ENCODE measurements at regions not wholly inside any gene's neighbourhood (a gene's known extent, or its start where the extent isn't known, plus 50 kb on each side); places are given as distances from the start of the nearest gene placed in this dataset.

DNA sequence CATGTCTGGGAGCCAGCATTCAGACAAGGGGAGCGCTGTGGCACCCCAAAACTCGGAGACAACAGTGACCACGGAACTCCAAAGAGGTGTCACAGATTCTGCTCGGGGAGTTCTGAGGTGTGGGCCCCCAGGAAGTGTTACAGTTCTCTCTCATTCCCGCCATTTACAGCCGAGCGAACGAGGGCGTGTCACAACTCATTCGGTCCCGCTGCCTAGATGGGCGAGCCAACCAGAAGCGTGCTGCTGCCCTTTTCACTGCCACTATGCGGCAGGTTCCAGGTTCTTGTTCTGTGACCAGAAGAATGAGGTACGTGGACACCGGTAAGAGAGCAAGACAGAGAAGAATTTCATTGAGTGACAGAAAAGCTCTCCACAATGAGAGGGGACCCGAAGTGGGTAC, 1370.6 kb upstream of the AGA start:
- no peak overlapping the region for H2BK5ac ChIP-seq (ENCODE audit: low read depth, low read length, poor library complexity, severe bottlenecking)
- no peaks in the 10 kb centered on the region for H3K36me3 ChIP-seq (ENCODE audit: control insufficient read depth in 1 of 2, insufficient read depth in 2 of 2, low read depth in 1 of 2, low read length in 2 of 2)
- no peak overlapping the region for H2BK15ac ChIP-seq (ENCODE audit: low read depth, poor library complexity, severe bottlenecking)
- no peak for DNase-seq
- H3K4me1 ChIP-seq (ENCODE audit: control insufficient read depth, insufficient read depth, low read depth, low read length): no peaks in the 10 kb centered on the region
- H2AK5ac ChIP-seq (ENCODE audit: low read length, severe bottlenecking): no peak overlapping the region
- no peak overlapping the region for H2AFZ ChIP-seq (ENCODE audit: low read depth, low read length)
- no peak overlapping the region for H4K8ac ChIP-seq (ENCODE audit: low read length)
- H3K14ac ChIP-seq (ENCODE audit: low read length in 2 of 2): no peak overlapping the region
- H3K27me3 ChIP-seq (ENCODE audit: control insufficient read depth in 1 of 2, insufficient read depth in 1 of 2, low read length in 2 of 2): no peaks in the 10 kb centered on the region
- H3K4me2 ChIP-seq (ENCODE audit: low read length, poor library complexity, severe bottlenecking): no peak overlapping the region
- H4K91ac ChIP-seq (ENCODE audit: low read length): no peak overlapping the region
- no peaks in the 10 kb centered on the region for H3K79me1 ChIP-seq (replicated peaks; ENCODE audit: low read length, poor library complexity, severe bottlenecking)
- no peak overlapping the region for H2BK120ac ChIP-seq (ENCODE audit: low read depth, low read length)
- H3K23ac ChIP-seq (ENCODE audit: low read length in 2 of 2): no peak overlapping the region
- H3K4ac ChIP-seq (ENCODE audit: low read depth in 1 of 2, low read length in 2 of 2): no peak overlapping the region
- no peak overlapping the region for H3K4me3 ChIP-seq (ENCODE audit: insufficient read depth in 1 of 2, low read depth in 1 of 2, low read length in 2 of 2)
- no peak overlapping the region for H3K18ac ChIP-seq (ENCODE audit: low read depth in 1 of 2, low read length in 2 of 2)
- H3K9ac ChIP-seq (ENCODE audit: low read length): no peak overlapping the region
- peaks cover 17% of the 10 kb centered on the region for H3K9me3 ChIP-seq (ENCODE audit: control insufficient read depth, low read length)
- WGBS: 96% methylated on average over 17 of the region's 17 CpGs
- no peak overlapping the region for H2BK12ac ChIP-seq (ENCODE audit: low read length in 2 of 2)
- no peak overlapping the region for H3K27ac ChIP-seq (ENCODE audit: low read length, poor library complexity, severe bottlenecking)

- Histone ChIP-seq H2AK5ac (ENCODE audit: low read length, severe bottlenecking) (no peak overlapping the region), H2BK12ac (ENCODE audit: low read length in 2 of 2) (no peak overlapping the region), H2BK5ac (ENCODE audit: low read depth, low read length, poor library complexity, severe bottlenecking) (no peak overlapping the region), H3K9me3 (ENCODE audit: control insufficient read depth, low read length) (peaks cover 11% of the 10 kb centered on the region), H3K4ac (ENCODE audit: low read depth in 1 of 2, low read length in 2 of 2) (no peak overlapping the region), H3K18ac (ENCODE audit: low read depth in 1 of 2, low read length in 2 of 2) (no peak overlapping the region), H3K23ac (ENCODE audit: low read length in 2 of 2) (no peak overlapping the region), H3K4me1 (ENCODE audit: control insufficient read depth, insufficient read depth, low read depth, low read length) (no peaks in the 10 kb centered on the region), H4K91ac (ENCODE audit: low read length) (no peak overlapping the region), H3K9ac (ENCODE audit: low read length) (no peak overlapping the region), H4K8ac (ENCODE audit: low read length) (no peak overlapping the region), H3K27ac (ENCODE audit: low read length, poor library complexity, severe bottlenecking) (no peak overlapping the region), H3K14ac (ENCODE audit: low read length in 2 of 2) (no peak overlapping the region), H3K4me2 (ENCODE audit: low read length, poor library complexity, severe bottlenecking) (no peak overlapping the region), H3K27me3 (ENCODE audit: control insufficient read depth in 1 of 2, insufficient read depth in 1 of 2, low read length in 2 of 2) (no peaks in the 10 kb centered on the region), H2AFZ (ENCODE audit: low read depth, low read length) (no peak overlapping the region), H3K79me1 (replicated peaks; ENCODE audit: low read length, poor library complexity, severe bottlenecking) (no peaks in the 10 kb centered on the region), H3K36me3 (ENCODE audit: control insufficient read depth in 1 of 2, insufficient read depth in 2 of 2, low read depth in 1 of 2, low read length in 2 of 2) (no peaks in the 10 kb centered on the region), H2BK15ac (ENCODE audit: low read depth, poor library complexity, severe bottlenecking) (no peak overlapping the region), H3K4me3 (ENCODE audit: insufficient read depth in 1 of 2, low read depth in 1 of 2, low read length in 2 of 2) (no peak overlapping the region), H2BK120ac (ENCODE audit: low read depth, low read length) (no peak overlapping the region)
- 100% methylated on average over 1 of the region's 2 CpGs for WGBS
- DNase-seq: no peak
Observed at GRCh38 chr4:178814908-178815307, 1372.7 kb upstream of the AGA start.

- Histone ChIP-seq H3K4me3 (ENCODE audit: insufficient read depth in 1 of 2, low read depth in 1 of 2, low read length in 2 of 2) (no peak overlapping the region), H2AFZ (ENCODE audit: low read depth, low read length) (no peak overlapping the region), H2AK5ac (ENCODE audit: low read length, severe bottlenecking) (no peak overlapping the region), H2BK12ac (ENCODE audit: low read length in 2 of 2) (no peak overlapping the region), H2BK5ac (ENCODE audit: low read depth, low read length, poor library complexity, severe bottlenecking) (no peak overlapping the region), H3K14ac (ENCODE audit: low read length in 2 of 2) (no peak overlapping the region), H4K8ac (ENCODE audit: low read length) (no peak overlapping the region), H3K27me3 (ENCODE audit: control insufficient read depth in 1 of 2, insufficient read depth in 1 of 2, low read length in 2 of 2) (no peaks in the 10 kb centered on the region), H3K27ac (ENCODE audit: low read length, poor library complexity, severe bottlenecking) (no peak overlapping the region), H3K4ac (ENCODE audit: low read depth in 1 of 2, low read length in 2 of 2) (no peak overlapping the region), H3K9me3 (ENCODE audit: control insufficient read depth, low read length) (peaks cover 5% of the 10 kb centered on the region), H3K79me1 (replicated peaks; ENCODE audit: low read length, poor library complexity, severe bottlenecking) (no peaks in the 10 kb centered on the region), H3K23ac (ENCODE audit: low read length in 2 of 2) (no peak overlapping the region), H4K91ac (ENCODE audit: low read length) (no peak overlapping the region), H3K4me1 (ENCODE audit: control insufficient read depth, insufficient read depth, low read depth, low read length) (no peaks in the 10 kb centered on the region), H2BK120ac (ENCODE audit: low read depth, low read length) (no peak overlapping the region), H3K9ac (ENCODE audit: low read length) (no peak overlapping the region), H3K36me3 (ENCODE audit: control insufficient read depth in 1 of 2, insufficient read depth in 2 of 2, low read depth in 1 of 2, low read length in 2 of 2) (no peaks in the 10 kb centered on the region), H2BK15ac (ENCODE audit: low read depth, poor library complexity, severe bottlenecking) (no peak overlapping the region), H3K18ac (ENCODE audit: low read depth in 1 of 2, low read length in 2 of 2) (no peak overlapping the region), H3K4me2 (ENCODE audit: low read length, poor library complexity, severe bottlenecking) (no peak overlapping the region)
- 83% methylated on average over 1 of the region's 2 CpGs for WGBS
- peak; percentile 39 for DNase-seq
Observed at GRCh38 chr4:178823673-178824295, 1381.5 kb upstream of the AGA start.

DNA sequence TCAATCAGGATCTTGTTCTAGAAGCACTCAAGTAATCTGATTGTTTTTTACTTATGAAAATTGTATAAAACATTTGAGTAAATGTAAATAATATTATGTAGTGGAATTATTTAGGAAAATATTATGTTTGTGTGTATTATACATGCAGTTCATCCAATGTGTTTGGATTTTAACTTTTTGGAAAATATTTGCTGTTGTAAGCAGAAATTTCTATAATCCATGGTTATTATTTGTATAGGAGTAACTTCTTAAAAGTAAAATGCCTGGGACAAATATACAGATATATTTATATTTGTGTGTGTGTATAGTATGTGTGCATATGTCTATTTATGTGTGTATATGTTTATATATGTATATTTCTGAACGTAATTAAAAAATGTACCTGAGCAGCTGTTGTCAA, 1394.6 kb upstream of the AGA start:
- peaks cover 11% of the 10 kb centered on the region for H3K9me3 ChIP-seq (ENCODE audit: control insufficient read depth, low read length)
- no peak overlapping the region for H2BK12ac ChIP-seq (ENCODE audit: low read length in 2 of 2)
- H2AFZ ChIP-seq (ENCODE audit: low read depth, low read length): no peak overlapping the region
- H3K4me2 ChIP-seq (ENCODE audit: low read length, poor library complexity, severe bottlenecking): no peak overlapping the region
- no peak overlapping the region for H3K4ac ChIP-seq (ENCODE audit: low read depth in 1 of 2, low read length in 2 of 2)
- H2BK15ac ChIP-seq (ENCODE audit: low read depth, poor library complexity, severe bottlenecking): no peak overlapping the region
- H3K9ac ChIP-seq (ENCODE audit: low read length): no peak overlapping the region
- H4K91ac ChIP-seq (ENCODE audit: low read length): no peak overlapping the region
- no peak overlapping the region for H3K4me3 ChIP-seq (ENCODE audit: insufficient read depth in 1 of 2, low read depth in 1 of 2, low read length in 2 of 2)
- H2AK5ac ChIP-seq (ENCODE audit: low read length, severe bottlenecking): no peak overlapping the region
- H3K27me3 ChIP-seq (ENCODE audit: control insufficient read depth in 1 of 2, insufficient read depth in 1 of 2, low read length in 2 of 2): no peaks in the 10 kb centered on the region
- H4K8ac ChIP-seq (ENCODE audit: low read length): no peak overlapping the region
- 100% methylated on average over 1 of the region's 1 CpG for whole genome bisulfite sequencing
- H3K36me3 ChIP-seq (ENCODE audit: control insufficient read depth in 1 of 2, insufficient read depth in 2 of 2, low read depth in 1 of 2, low read length in 2 of 2): no peaks in the 10 kb centered on the region
- H3K27ac ChIP-seq (ENCODE audit: low read length, poor library complexity, severe bottlenecking): no peak overlapping the region
- no peaks in the 10 kb centered on the region for H3K4me1 ChIP-seq (ENCODE audit: control insufficient read depth, insufficient read depth, low read depth, low read length)
- H3K18ac ChIP-seq (ENCODE audit: low read depth in 1 of 2, low read length in 2 of 2): no peak overlapping the region
- no peak overlapping the region for H3K14ac ChIP-seq (ENCODE audit: low read length in 2 of 2)
- H2BK120ac ChIP-seq (ENCODE audit: low read depth, low read length): no peak overlapping the region
- DNase-seq: no peak
- H2BK5ac ChIP-seq (ENCODE audit: low read depth, low read length, poor library complexity, severe bottlenecking): no peak overlapping the region
- no peaks in the 10 kb centered on the region for H3K79me1 ChIP-seq (replicated peaks; ENCODE audit: low read length, poor library complexity, severe bottlenecking)
- no peak overlapping the region for H3K23ac ChIP-seq (ENCODE audit: low read length in 2 of 2)

Data from mesenchymal stem cell (in vitro differentiated cells and primary cell).